Esophagus squamous epithelium (tissue), 4 donors: ENCODE measurements at regions not wholly inside any gene's neighbourhood (a gene's known extent, or its start where the extent isn't known, plus 50 kb on each side); places are given as distances from the start of the nearest gene placed in this dataset.

ENCODE experiments used
- POLR2A ChIP-seq, 4 donors: fragments of 450-650 bp; IDR thresholded peaks; one replicate each; pipeline ENCODE4 v1.6.1; 2017; ENCODE audit warnings: antibody characterized with exemption in 4 of 4, mild to moderate bottlenecking in 4 of 4, moderate library complexity in 3 of 4
- TF ChIP-seq, protein P1 (sequence below), 6 experiments: fragments of 450-650 bp in 4 of 6; fragments of 200-600 bp in 2 of 6; sonication (generic) in 2 of 6; IDR thresholded peaks; one replicate each; pipeline ENCODE4 v1.5.1; 2016 to 2019; ENCODE audit warnings: antibody characterized with exemption in 6 of 6, mild to moderate bottlenecking in 4 of 6, moderate library complexity in 4 of 6

DNA sequence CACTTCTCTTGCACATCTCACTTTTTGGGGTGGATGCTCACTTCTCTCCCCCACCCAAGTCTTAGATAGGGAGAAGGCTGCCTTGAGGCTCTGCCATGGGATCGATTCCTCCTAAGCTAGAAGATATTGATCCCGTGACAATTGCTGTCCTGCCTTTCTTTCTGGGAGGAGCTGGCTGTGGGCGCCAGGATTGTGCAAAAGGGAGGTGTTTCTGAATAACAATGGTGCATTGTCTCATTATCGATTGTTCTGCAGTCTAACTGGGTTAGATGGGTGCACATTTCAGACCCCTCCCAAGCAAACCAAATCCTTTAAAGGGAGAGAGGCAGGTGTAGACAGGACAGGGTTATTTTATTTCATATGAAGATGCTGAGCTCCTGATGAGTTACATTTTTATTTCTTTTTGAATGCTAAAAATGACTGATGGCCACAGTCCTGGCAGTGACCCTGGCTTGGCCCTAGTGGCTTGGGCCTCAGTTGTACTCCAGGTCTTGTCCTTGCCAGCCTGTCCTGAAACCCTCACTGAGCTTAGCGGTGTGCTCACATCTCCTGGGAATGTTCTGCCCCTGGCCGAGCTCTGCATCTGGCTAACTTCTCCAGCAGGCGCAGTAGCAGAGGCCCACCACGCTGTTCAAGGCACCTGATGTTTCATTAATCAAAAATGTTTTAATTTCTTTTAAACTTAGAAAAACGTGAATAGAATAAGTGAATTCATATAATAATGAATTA lies 99.0 kb upstream of the KAZN start:
- TF ChIP-seq POLR2A (IDR thresholded peaks at IDR 0.05), result no peak
- TF ChIP-seq, protein P1, sequence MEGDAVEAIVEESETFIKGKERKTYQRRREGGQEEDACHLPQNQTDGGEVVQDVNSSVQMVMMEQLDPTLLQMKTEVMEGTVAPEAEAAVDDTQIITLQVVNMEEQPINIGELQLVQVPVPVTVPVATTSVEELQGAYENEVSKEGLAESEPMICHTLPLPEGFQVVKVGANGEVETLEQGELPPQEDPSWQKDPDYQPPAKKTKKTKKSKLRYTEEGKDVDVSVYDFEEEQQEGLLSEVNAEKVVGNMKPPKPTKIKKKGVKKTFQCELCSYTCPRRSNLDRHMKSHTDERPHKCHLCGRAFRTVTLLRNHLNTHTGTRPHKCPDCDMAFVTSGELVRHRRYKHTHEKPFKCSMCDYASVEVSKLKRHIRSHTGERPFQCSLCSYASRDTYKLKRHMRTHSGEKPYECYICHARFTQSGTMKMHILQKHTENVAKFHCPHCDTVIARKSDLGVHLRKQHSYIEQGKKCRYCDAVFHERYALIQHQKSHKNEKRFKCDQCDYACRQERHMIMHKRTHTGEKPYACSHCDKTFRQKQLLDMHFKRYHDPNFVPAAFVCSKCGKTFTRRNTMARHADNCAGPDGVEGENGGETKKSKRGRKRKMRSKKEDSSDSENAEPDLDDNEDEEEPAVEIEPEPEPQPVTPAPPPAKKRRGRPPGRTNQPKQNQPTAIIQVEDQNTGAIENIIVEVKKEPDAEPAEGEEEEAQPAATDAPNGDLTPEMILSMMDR (IDR thresholded peaks at IDR 0.05), result no peak
